HepG2 (cell line): ENCODE measurements at regions not wholly inside any gene's neighbourhood (a gene's known extent, or its start where the extent isn't known, plus 50 kb on each side); places are given as distances from the start of the nearest gene placed in this dataset.

Experiments used
- ATAC-seq: fragments of 200-7000 bp; cut with Tn5 transposase; 3 replicates; pipeline ENCODE4 v1.9.1; 2020; ENCODE audit warnings: mild to moderate bottlenecking, moderate library complexity
- BruUV-seq: library from RNA; stranded (reverse); fragments of 400-500 nt; replicated peaks from 2 replicates; lab custom pipeline; 2021; lab: Mats Ljungman, UMichigan
- CTCF ChIA-PET: fragments of 300-600 bp; formaldehyde crosslinking; extraction: SDS; loops from one replicate; lab custom pipeline; 2021; ENCODE audit warnings: low total read pairs, inconsistent platforms, low intra/inter-chr PET ratio; lab: Yijun Ruan, JAX
- POLR2A ChIA-PET: fragments of 350-600 bp; sonication (Branson Sonifier 250); formaldehyde crosslinking; loops from one replicate; lab custom pipeline; 2020; ENCODE audit warnings: antibody characterized with exemption, inconsistent platforms; lab: Yijun Ruan, JAX
- DNase-seq: peaks from one replicate; pipeline ENCODE4 v3.0.0-alpha.2; 2015; ENCODE audit warnings: low spot score
- FAIRE-seq: peaks from 3 replicates; lab custom pipeline; 2011; peaks lifted over from hg19 to GRCh38; lab: Jason Lieb, UNC
- H2AFZ ChIP-seq: one replicate; pipeline ENCODE4 v1.6.1; 2011; ENCODE audit warnings: low read length, inconsistent platforms
- H3K27ac ChIP-seq: fragments of 300-600 bp; 3 replicates; pipeline ENCODE4 v1.8.0; 2011; ENCODE audit warnings: mixed run types, mild to moderate bottlenecking, mixed read lengths, low read length, inconsistent platforms; ENCODE audit not compliant: insufficient read depth; ENCODE audit errors: extremely low read length
- H3K27me3 ChIP-seq, 2 experiments: fragments of 200-600 bp in 1 of 2; 2 replicates in 1 of 2; 3 replicates in 1 of 2; pipeline versions ENCODE4 v1.6.0 to v1.8.0; 2011; ENCODE audit warnings: low read length in 2 of 2, mild to moderate bottlenecking in 2 of 2, moderate library complexity in 2 of 2, inconsistent platforms in 1 of 2; ENCODE audit not compliant: insufficient read depth in 2 of 2, control insufficient read depth in 1 of 2
- H3K36me3 ChIP-seq, 2 experiments: fragments of 200-600 bp in 1 of 2; replicated peaks in 1 of 2; 2 replicates in 1 of 2; 3 replicates in 1 of 2; pipeline versions ENCODE4 v1.5.1 to v1.8.0; 2011; ENCODE audit warnings: low read length in 2 of 2, inconsistent platforms in 1 of 2; ENCODE audit not compliant: insufficient read depth in 2 of 2, control insufficient read depth in 1 of 2
- H3K4me1 ChIP-seq: 2 replicates; pipeline ENCODE4 v1.5.1; 2012; ENCODE audit warnings: low read length, inconsistent platforms; ENCODE audit not compliant: insufficient read depth
- H3K4me2 ChIP-seq: 2 replicates; pipeline ENCODE4 v1.6.0; 2011; ENCODE audit warnings: low read depth, low read length, inconsistent platforms
- H3K4me3 ChIP-seq, 3 experiments: fragments of 200-600 bp in 1 of 3; sonication (generic), shearing (Covaris generic) in 1 of 3; replicated peaks in 1 of 3; 2 replicates each; pipeline ENCODE4 v1.5.1; 2011 to 2016; ENCODE audit warnings: low read length in 3 of 3, inconsistent platforms in 2 of 3, low read depth in 2 of 3, mild to moderate bottlenecking in 2 of 3, control low read depth in 1 of 3, mixed read lengths in 1 of 3; ENCODE audit not compliant: insufficient read depth in 1 of 3
- H3K79me2 ChIP-seq: one replicate; pipeline ENCODE4 v1.6.1; 2011; ENCODE audit warnings: low read length, inconsistent platforms; ENCODE audit not compliant: insufficient read depth
- H3K9ac ChIP-seq: 2 replicates; pipeline ENCODE4 v1.6.0; 2011; ENCODE audit warnings: mild to moderate bottlenecking, low read depth, low read length, inconsistent platforms; ENCODE audit not compliant: insufficient read depth
- H3K9me3 ChIP-seq: 2 replicates; pipeline ENCODE4 v1.5.1; 2012; ENCODE audit warnings: mild to moderate bottlenecking, low read length
- H4K20me1 ChIP-seq: 2 replicates; pipeline ENCODE4 v1.6.0; 2011; ENCODE audit warnings: inconsistent platforms, mild to moderate bottlenecking, low read length, moderate library complexity; ENCODE audit not compliant: insufficient read depth
- CHD4 ChIP-seq: fragments of 200-600 bp; sonication (generic); IDR thresholded peaks from 2 replicates; pipeline ENCODE4 v1.7.0; 2017; ENCODE audit warnings: mild to moderate bottlenecking, low read length, borderline replicate concordance
- DRAP1 ChIP-seq: IDR thresholded peaks from 2 replicates; pipeline ENCODE4 v1.6.1; 2016; ENCODE audit warnings: missing genetic modification reagents, missing compliant biosample characterization
- IKZF1 ChIP-seq: fragments of 450-650 bp; IDR thresholded peaks from 2 replicates; pipeline ENCODE4 v1.7.1; 2016
- KMT2A ChIP-seq: sonication (generic); formaldehyde crosslinking; IDR thresholded peaks from 2 replicates; pipeline ENCODE4 v1.4.0; 2020; ENCODE audit warnings: missing genetic modification reagents
- MAFG ChIP-seq: sonication (generic); formaldehyde crosslinking; IDR thresholded peaks from 2 replicates; pipeline ENCODE4 v1.5.1; 2020; ENCODE audit warnings: mild to moderate bottlenecking, missing genetic modification reagents
- MEIS2 ChIP-seq: sonication (generic); formaldehyde crosslinking; IDR thresholded peaks from 2 replicates; pipeline ENCODE4 v1.9.0; 2021; ENCODE audit warnings: mild to moderate bottlenecking, missing genetic modification reagents
- PAWR ChIP-seq: sonication (generic); formaldehyde crosslinking; IDR thresholded peaks from 2 replicates; pipeline ENCODE4 v1.4.0; 2020; ENCODE audit warnings: missing genetic modification reagents, mild to moderate bottlenecking, borderline replicate concordance
- PAXIP1 ChIP-seq: sonication (generic); formaldehyde crosslinking; conservative IDR thresholded peaks from 2 replicates; pipeline ENCODE4 v1.4.0; 2020; ENCODE audit warnings: mild to moderate bottlenecking, missing genetic modification reagents, moderate library complexity
- PRDM15 ChIP-seq: sonication (generic); formaldehyde crosslinking; IDR thresholded peaks from 2 replicates; pipeline ENCODE4 v1.4.0; 2020; ENCODE audit warnings: missing genetic modification reagents
- RFXAP ChIP-seq: sonication (generic); formaldehyde crosslinking; IDR thresholded peaks from 2 replicates; pipeline ENCODE4 v1.4.0; 2020; ENCODE audit warnings: missing genetic modification reagents, borderline replicate concordance
- ZKSCAN8 ChIP-seq: IDR thresholded peaks from 2 replicates; pipeline ENCODE4 v1.6.1; 2016; ENCODE audit warnings: borderline replicate concordance, missing genetic modification reagents, missing compliant biosample characterization
- ZNF18 ChIP-seq: sonication (generic); formaldehyde crosslinking; IDR thresholded peaks from 2 replicates; pipeline ENCODE4 v1.8.0; 2022; ENCODE audit warnings: mild to moderate bottlenecking, missing genetic modification reagents; ENCODE audit not compliant: insufficient replicate concordance
- ZNF326 ChIP-seq: sonication (generic); formaldehyde crosslinking; IDR thresholded peaks from 2 replicates; pipeline ENCODE4 v1.4.0; 2020; ENCODE audit warnings: missing genetic modification reagents, borderline replicate concordance
- ZNF335 ChIP-seq: sonication (generic); formaldehyde crosslinking; IDR thresholded peaks from 2 replicates; pipeline ENCODE4 v1.4.0; 2020; ENCODE audit warnings: missing genetic modification reagents
- ZNF761 ChIP-seq: sonication (generic); formaldehyde crosslinking; conservative IDR thresholded peaks from 2 replicates; pipeline ENCODE4 v1.4.0; 2020; ENCODE audit warnings: mild to moderate bottlenecking, missing genetic modification reagents
- WGBS: methylation state at CpG from one replicate; pipeline ENCODE4 v1.1.6; 2017; ENCODE audit warnings: low lambda C conversion rate; 5-methylcytosine and 5-hydroxymethylcytosine counted together
- in situ Hi-C: cut with HindIII; loops from 2 replicates; pipeline ENCODE4 v1.10.0; 2017; ENCODE audit warnings: low pct_unique_long_range_greater_than_20kb; ENCODE audit not compliant: extremely low pct_ligation_motif_present
- intact Hi-C: fragments of 100-400 bp; cut with micrococcal nuclease; formaldehyde crosslinking; loops from one replicate; pipeline ENCODE4 v1.10.0; 2022; ENCODE audit not compliant: unreplicated experiment

GRCh38 chr5:4362411-4362810 is 766.8 kb downstream of the IRX1 start:
- TF ChIP-seq DRAP1 (CRISPR knock-in tag), result no peak
- TF ChIP-seq KMT2A (CRISPR knock-in tag), result no peak
- no peak for TF ChIP-seq ZNF761 (CRISPR knock-in tag)
- no peak for TF ChIP-seq MEIS2 (CRISPR knock-in tag)
- TF ChIP-seq PAWR (CRISPR knock-in tag), result no peak
- no peak for TF ChIP-seq ZNF335 (CRISPR knock-in tag)
- TF ChIP-seq ZKSCAN8, result no peak
- TF ChIP-seq ZNF18 (CRISPR knock-in tag), result no peak
- no peak for TF ChIP-seq PRDM15 (CRISPR knock-in tag)
- no peak for TF ChIP-seq RFXAP (CRISPR knock-in tag)
- no peak for TF ChIP-seq MAFG (CRISPR knock-in tag)
- no peak for TF ChIP-seq PAXIP1
- TF ChIP-seq ZNF326, result no peak
- TF ChIP-seq IKZF1, result no peak
- no peak for TF ChIP-seq CHD4
- TF ChIP-seq, all 625 proteins: peak for 0
- no peaks in the 10 kb centered on the region for H3K79me2 ChIP-seq
- H3K36me3 ChIP-seq, result no peaks in the 10 kb centered on the region
- H3K4me3 ChIP-seq, result no peak overlapping the region
- BruUV-seq, result no TSS peak
- no peak overlapping the region for H2AFZ ChIP-seq
- peaks cover 83% of the 10 kb centered on the region for H3K9me3 ChIP-seq
- no peak for ATAC-seq
- no peak overlapping the region for H3K27ac ChIP-seq
- H4K20me1 ChIP-seq, result no peaks in the 10 kb centered on the region
- H3K9ac ChIP-seq, result no peak overlapping the region
- no peaks in the 10 kb centered on the region for H3K4me1 ChIP-seq
- DNase-seq, result no peak
- no peak for FAIRE-seq
- ChIA-PET POLR2A (no interaction called here), CTCF (no interaction called here)
- no peaks in the 10 kb centered on the region for H3K27me3 ChIP-seq
- H3K4me2 ChIP-seq, result no peak overlapping the region
- intact Hi-C loops (no loop called here), in situ Hi-C loops (no loop called here)
- WGBS, result 20% methylated on average over 2 of the region's 2 CpGs
